ENCODE measurements at regions not wholly inside any gene's neighbourhood (a gene's known extent, or its start where the extent isn't known, plus 50 kb on each side); places are given as distances from the start of the nearest gene placed in this dataset.

DNA sequence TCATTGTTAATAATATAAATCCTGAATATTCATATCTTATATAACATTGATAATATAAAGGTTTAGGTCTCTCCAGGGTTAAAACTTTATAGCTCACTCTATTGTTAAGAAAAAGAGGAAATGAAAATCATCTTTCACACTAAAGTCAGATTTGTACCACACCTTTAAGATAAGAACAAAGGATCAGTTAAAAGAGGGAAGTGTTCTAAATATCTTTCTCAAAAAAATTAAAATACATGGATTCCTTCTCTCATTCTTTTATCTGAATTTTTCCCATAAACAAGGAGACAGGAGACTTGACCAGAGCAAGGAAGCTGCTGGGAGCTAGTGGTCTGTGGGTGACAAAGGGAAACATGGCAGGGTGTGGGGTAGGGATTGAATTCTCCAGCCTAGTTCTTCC lies 323.0 kb upstream of the CPXCR1 start:
- TF ChIP-seq POLR2A (IDR thresholded peaks at IDR 0.05; ENCODE audit: extremely low read depth, insufficient read length) (no peak), CTCF (IDR thresholded peaks at IDR 0.05; ENCODE audit: low read depth, low read length) (no peak), MYC (IDR thresholded peaks at IDR 0.05; ENCODE audit: low read depth, low read length) (no peak)
- TF ChIP-seq, protein P1, sequence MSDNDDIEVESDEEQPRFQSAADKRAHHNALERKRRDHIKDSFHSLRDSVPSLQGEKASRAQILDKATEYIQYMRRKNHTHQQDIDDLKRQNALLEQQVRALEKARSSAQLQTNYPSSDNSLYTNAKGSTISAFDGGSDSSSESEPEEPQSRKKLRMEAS (IDR thresholded peaks at IDR 0.05; ENCODE audit: low read depth, low read length), result no peak

All from NB4 (cell line).